HCT116 (cell line): ENCODE measurements at regions not wholly inside any gene's neighbourhood (a gene's known extent, or its start where the extent isn't known, plus 50 kb on each side); places are given as distances from the start of the nearest gene placed in this dataset.

Source experiments
- EZH2phosphoT487 ChIP-seq: fragments of 200-600 bp; IDR thresholded peaks from 2 replicates; pipeline ENCODE4 v1.6.1; 2018; ENCODE audit warnings: antibody characterized with exemption, borderline replicate concordance
- POLR2AphosphoS5 ChIP-seq: IDR thresholded peaks from 2 replicates; pipeline ENCODE4 v1.6.1; 2011; ENCODE audit warnings: mild to moderate bottlenecking, low read depth, low read length, moderate library complexity
- TF ChIP-seq, protein P1 (sequence below), 3 experiments: fragments of 200-600 bp in 1 of 3; sonication (generic) in 1 of 3; IDR thresholded peaks in 2 of 3; conservative IDR thresholded peaks in 1 of 3; 2 replicates each; pipeline ENCODE4 v1.5.1; 2012 to 2017; ENCODE audit warnings: low read depth in 2 of 3, low read length in 2 of 3, antibody characterized with exemption in 1 of 3, borderline replicate concordance in 1 of 3, control low read depth in 1 of 3, mild to moderate bottlenecking in 1 of 3, mixed read lengths in 1 of 3, mixed run types in 1 of 3, moderate library complexity in 1 of 3; ENCODE audit not compliant: insufficient read depth in 1 of 3

DNA sequence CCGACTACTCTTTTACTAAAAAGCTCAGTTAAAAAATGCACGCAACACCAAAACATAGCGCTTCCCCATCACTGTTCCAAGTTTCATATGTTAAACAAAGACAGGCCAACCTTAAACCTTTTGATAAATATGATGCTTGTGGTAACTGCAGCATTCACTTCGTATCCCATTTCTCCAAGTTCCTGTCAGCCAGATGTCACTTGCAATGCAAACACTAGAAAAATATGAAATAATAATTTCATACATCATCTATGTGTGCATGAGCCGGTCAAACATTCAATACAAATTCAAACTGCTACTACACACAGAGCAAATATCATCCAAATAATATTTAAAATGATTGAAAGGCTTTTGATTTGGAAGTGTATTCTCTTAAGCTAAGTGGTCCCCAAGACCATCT is 636.5 kb downstream of the LMO4 start:
- TF ChIP-seq POLR2AphosphoS5 (no peak), EZH2phosphoT487 (no peak)
- TF ChIP-seq, protein P1, sequence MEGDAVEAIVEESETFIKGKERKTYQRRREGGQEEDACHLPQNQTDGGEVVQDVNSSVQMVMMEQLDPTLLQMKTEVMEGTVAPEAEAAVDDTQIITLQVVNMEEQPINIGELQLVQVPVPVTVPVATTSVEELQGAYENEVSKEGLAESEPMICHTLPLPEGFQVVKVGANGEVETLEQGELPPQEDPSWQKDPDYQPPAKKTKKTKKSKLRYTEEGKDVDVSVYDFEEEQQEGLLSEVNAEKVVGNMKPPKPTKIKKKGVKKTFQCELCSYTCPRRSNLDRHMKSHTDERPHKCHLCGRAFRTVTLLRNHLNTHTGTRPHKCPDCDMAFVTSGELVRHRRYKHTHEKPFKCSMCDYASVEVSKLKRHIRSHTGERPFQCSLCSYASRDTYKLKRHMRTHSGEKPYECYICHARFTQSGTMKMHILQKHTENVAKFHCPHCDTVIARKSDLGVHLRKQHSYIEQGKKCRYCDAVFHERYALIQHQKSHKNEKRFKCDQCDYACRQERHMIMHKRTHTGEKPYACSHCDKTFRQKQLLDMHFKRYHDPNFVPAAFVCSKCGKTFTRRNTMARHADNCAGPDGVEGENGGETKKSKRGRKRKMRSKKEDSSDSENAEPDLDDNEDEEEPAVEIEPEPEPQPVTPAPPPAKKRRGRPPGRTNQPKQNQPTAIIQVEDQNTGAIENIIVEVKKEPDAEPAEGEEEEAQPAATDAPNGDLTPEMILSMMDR (IDR thresholded peaks at IDR 0.05 in 2 of 3, conservative IDR thresholded peaks at IDR 0.05 in 1 of 3; ENCODE audit: borderline replicate concordance in 1 of 3, insufficient read depth in 1 of 3, low read depth in 2 of 3, low read length in 2 of 3) = no peak
